GM21723 (cell line): ENCODE measurements at regions not wholly inside any gene's neighbourhood (a gene's known extent, or its start where the extent isn't known, plus 50 kb on each side); places are given as distances from the start of the nearest gene placed in this dataset.

ENCODE experiments used
- ATAC-seq: cut with Tn5 transposase; IDR thresholded peaks from one replicate; pipeline ENCODE4 v1.9.1; 2021; ENCODE audit warnings: mild to moderate bottlenecking, moderate library complexity; ENCODE audit not compliant: unreplicated experiment

DNA sequence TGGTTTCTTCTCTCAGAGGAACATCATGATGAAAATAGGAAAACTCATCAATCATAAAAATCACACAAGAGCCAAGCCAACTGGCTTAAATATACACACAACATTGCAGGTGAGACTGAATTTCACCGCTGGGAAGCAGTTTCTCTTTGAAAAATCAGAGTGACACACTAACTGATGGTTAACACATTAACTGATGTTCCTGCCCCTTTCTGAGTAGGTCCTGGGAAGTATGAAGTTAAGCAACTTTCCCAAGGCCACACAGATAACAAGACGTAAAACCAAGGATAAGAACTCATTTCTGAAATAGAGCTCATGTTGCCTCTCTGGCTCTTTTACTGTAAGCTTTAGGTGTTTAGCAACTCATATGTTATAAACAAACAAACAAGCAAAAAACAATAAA is 813.7 kb upstream of the HS3ST1 start:
- ATAC-seq, result no peak

DNA sequence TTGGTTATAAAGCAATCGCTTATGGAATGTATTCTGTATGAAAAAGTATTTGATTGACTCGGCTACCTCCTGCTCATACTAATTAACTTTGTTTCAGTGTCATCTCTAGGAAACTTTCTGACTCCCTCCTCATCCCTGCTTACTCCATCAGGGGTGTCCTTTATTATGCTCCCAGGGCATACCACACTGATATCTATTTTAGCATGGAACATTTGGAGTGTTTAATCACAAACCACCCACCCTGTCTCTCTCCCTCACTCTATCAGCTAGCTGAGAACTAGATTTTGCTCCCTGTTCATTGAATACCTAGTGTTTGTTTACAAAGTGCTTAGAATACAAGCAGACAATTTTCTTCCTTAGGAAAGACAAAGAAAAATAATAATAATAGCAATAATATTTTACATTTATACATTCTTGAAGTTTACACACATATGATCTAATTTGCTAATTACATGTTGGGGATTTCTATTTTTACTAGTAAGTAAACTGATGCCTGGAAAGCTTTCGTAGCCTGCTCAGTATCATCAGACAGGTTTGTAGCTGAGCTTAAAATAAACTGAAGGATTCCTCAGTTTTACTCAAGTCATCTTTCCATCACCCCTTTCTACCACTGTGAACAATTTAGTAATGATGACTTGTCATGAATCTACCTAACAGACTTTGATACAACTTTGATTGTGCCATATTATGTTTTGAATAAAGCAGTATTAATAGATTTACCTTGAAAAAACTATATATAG is 811.4 kb upstream of the HS3ST1 start:
- ATAC-seq, result no peak

DNA sequence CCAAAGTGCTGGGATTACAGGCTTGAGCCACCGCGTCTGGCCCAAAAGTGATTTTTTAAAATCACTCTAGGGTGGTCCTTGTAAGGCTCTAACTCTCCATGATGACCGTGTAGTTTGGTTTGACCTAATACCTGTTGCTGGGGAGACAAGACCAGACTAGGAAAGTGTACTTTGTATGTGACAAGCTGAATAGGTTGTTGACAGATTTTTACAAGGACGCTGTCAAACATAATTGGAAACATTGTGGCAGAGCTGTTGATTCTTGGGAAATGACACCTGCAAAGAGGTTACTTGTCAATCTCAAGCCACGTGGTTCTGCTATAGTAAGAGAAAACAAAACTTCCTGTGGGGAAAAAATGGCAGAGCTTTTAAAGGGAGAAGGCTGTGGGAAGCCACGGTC is 802.4 kb upstream of the HS3ST1 start:
- ATAC-seq, result no peak

DNA sequence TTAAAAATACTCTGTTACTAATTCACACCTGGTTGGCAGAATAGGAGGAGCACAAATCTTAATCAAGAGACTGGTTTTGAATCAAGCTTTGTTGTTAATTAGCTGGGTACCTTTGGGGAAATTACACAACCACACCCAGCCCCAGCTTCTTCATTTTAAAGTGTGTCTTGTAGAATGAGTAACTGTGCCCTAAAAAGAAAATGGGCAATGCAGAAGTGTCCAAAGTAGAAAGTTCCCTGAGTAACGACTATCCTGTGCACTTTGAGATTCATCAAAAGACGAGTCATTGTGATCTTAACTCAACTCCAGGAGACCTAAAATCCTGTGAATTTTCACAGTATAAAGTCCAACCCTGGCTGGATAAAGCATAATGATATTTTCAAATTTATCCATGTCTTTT is 792.3 kb upstream of the HS3ST1 start:
- no peak for ATAC-seq

DNA sequence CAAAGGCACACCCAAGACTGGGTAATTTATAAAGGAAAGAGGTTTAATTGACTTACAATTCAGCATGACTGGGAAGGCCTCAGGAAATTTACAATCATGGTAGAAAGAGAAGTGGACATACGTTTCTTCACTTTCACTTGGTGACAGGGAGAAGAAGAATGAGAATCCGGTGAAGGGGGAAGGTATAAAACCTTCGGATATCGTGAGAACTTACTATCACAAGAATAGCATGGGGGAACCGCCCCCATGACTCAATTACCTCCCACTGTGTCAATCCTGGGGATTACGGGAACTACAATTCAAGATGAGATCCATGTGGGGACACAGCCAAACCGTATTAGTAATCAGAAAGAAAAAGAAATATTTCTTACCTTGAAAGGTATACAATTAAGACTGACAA is 782.9 kb upstream of the HS3ST1 start:
- no peak for ATAC-seq

DNA sequence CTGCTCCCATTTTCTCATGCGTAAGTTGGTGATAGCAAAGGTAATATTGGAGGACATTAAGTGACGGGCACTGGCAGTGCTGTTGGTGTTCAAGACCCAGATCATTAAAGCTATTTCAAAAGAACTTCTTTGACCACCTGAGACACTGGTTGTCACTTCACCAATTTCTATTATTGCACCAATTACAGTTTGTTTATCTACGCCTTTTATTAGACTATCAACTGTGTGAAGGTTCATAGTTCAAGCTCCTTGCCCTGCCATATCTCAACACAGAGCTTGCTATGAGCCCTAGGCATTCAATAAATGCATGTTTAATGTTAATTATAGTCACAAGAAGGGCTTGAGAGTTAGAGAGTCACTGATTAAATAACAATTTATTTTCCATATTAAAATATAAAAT is 778.7 kb upstream of the HS3ST1 start:
- no peak for ATAC-seq

DNA sequence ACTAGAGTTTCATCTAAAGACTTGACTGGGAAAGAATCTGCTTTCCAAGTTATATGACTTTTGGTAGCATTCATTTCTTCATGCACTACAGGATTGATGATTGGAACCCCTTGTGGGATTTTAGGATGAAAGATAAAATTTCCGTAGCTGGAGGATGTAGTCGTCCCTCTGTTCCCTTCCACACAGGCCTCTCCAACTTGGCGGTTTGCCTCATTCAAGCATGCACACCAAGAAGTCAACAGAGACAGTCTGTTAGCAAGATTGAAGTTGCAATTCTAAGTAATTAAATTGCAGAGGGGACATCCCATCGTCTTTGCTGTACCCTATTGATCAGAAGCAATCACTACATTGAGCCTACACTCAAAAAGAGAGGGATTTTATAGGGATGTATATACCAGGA is 777.4 kb upstream of the HS3ST1 start:
- no peak for ATAC-seq

DNA sequence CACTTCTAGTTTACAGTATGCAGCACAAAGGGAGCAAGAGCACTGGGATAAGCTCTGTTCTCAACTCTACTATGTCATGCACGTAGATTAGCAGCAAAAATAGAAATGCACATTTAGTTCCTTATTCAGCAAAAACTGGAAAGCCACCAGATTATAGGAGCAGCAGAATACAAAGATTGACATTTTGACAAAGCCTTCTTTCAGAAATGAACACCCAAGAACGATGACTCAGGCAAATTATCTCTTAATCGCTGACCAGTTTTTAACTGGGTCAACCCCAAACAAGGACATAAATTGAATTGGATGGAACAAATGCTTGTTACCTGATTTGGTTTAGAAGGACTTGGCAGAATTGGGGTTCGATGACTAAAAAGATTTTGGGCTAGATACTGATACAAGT is 775.3 kb upstream of the HS3ST1 start:
- ATAC-seq, result no peak

DNA sequence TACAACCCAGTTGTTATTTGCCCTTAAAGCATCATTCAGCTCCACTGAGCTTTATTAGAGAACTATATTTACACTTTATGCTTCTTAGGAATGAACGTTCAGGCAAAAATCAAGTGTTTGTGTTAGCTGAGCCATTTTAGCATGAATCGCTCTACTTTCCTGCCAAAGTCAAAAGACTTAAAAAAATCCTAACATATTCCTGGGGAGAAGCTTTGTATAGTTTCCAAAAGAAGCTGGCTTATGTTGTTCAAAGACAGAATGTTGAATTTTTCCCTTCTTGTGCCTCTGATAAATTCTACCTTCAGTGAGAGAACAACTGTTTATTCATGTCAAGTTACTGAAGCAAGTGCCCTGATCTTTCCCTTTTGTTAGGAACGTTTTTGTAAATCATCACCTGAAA is 771.5 kb upstream of the HS3ST1 start:
- no peak for ATAC-seq

DNA sequence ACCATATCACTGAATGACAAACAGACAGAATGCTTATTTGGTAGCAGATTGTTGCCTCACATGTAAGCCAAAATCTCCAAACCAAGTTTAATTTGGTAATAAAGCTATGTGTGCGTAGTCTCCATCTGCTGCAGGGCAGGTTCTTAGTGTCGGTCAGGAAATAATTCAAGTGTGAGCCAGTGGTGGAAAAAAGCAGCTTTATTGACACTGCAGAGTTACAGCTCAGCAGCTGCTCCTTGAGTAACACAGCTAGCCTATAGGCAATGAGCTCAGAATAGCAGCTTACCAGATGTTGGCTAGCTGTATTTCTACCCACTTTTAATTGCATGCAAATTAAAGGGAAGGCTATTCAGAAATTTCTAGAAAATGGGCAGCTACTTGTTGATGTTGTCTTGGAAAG is 757.8 kb upstream of the HS3ST1 start:
- ATAC-seq, result no peak

DNA sequence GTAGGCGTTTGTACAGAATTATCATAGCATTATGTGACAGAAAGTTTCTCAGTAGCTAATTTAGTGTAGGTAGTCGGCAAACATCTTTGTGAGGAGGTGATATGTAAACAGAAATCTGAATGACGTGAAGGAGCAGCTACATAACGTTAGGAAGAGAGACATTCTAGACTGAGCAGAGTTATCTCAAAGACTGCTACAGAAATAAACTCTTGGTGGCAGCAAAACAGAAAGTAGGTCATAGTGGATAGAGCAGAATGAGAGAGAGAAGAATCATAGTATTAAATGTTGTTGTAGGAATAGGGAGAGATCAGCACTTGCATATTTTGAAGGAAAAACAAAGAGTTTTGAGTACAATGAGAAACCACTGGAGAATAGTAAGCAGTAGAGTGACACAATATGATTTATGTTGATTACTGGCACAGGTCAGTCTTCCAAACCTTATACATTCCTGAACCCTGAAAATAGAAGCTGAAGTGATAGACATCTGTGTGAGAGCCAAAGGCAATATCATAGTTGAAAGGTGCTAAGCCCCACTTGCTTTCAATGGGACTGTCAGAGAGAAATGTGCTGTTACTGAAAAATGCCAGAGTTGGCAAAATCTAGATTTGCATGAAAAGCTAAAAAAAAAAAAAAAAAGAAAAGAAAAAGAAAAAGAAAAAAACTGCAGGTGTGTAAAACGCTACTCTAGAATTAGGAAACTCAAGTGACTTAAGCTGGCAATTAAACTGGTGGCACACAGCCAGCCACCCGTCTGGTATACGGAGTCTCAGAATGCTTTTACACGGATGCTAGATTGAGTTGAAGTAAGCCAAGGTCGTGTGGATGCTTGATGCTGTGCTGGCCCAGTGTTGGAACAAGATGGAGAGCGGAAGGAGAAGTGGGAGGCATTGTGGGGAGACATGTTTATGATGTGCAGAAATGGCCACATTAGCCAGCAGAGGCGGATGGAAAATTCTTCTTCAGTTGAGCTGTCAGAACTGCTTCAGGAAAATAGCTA is 750.2 kb upstream of the HS3ST1 start:
- ATAC-seq, result no peak

DNA sequence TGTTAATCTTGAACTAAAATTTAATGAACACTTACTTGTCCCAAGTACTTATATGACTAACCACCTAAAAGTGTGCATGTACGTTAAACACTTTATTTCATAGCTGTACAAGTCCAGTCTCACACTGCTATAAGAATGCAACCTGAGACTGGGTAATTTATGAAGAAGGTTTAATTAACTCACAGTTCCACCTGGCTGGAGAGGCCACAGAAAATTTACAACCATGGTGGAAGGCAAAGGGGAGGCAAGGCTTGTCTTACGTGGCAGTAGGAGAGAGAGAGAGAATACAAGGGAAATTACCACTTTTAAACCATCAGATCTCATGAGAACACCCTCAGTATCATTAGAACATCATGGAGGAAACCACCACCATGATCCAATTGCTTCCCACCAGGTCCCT is 748.7 kb upstream of the HS3ST1 start:
- ATAC-seq, result no peak

DNA sequence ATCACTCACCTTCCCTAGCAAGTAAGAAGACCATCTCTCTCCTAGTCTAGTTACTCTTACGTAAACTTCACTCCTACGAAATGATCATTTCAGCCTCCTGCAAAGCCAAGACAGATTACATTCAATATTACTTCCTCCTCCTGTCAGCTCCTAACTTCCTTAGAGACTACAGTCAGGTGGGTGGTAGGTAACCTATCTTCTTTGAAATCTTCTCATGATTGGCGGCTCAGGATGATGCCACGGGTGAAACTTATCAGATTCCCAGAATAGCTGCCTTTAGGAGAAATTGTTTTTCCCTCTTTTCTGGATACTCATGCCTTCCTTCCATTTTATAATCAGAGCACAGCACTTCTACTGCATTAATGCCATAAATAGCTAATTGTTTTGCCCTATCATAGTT is 744.8 kb upstream of the HS3ST1 start:
- no peak for ATAC-seq

DNA sequence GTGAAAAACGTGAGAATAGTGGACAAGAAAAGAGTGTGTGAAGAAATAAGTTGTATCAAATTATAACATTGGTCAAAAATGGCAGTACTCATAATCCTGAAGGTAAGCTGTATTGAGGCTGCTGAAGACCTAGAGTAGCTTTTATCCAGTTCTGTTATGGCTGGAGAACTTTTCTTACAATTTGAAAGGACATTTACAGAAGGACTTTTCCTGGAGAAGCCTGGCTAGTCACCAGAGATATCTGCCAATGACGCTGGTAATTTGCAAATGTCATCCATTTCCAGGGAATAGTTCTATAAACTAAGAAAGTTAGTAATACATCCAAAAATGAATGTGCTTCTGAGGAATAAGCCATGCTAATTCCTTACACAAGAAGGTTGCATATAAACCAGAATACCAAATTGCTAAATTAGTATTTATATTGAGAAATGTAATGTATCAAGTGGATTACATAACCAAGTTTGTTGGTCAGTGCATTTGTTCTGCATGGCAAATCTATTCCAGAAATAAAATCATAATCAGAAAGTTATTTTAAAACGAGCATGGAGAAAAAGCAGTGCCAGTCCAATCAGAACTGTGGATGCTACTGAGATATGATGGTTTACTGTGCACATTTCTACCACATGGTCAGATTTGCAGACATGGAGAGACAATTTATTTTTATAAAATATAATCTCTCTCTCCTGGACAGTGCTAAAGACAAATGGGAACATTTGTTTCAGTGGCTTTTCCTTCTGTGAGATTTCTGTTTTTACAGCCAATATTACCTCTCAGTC is 743.7 kb upstream of the HS3ST1 start:
- no peak for ATAC-seq

DNA sequence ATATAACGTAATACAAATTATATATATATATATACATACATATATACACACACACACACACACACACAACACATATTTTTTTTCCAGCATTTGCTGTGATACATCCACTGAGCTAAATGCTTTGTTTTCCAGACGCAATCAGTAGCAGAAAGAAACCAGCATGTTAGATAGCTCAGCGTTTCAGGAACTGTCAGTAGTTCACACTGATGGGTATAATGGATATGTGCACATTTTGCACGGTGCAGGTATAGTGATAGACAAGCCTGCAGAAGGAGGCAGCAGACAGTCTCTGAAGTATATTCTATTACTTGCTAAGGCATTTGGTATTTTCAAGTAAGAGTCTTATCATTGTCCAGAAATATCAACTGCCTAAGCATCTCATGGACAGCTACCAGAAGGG is 741.6 kb upstream of the HS3ST1 start:
- no peak for ATAC-seq

DNA sequence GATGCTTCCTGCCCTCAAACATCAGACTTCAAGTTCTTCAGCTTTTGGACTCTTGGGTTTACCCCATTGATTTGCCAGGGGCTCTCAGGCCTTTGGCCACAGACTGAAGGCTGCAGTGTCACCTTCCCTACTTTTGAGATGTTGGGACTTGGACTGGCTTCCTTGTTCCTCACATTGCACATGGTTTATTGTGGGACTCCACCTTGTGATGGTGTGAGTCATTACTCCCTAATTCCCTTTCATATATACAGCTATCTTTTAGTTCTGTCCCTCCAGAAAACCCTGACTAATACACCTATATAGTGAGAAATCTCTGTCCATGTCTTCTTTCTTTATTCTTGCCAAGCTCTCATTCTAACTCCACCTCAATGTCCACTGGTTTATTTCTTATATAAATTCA is 736.9 kb upstream of the HS3ST1 start:
- ATAC-seq, result no peak

DNA sequence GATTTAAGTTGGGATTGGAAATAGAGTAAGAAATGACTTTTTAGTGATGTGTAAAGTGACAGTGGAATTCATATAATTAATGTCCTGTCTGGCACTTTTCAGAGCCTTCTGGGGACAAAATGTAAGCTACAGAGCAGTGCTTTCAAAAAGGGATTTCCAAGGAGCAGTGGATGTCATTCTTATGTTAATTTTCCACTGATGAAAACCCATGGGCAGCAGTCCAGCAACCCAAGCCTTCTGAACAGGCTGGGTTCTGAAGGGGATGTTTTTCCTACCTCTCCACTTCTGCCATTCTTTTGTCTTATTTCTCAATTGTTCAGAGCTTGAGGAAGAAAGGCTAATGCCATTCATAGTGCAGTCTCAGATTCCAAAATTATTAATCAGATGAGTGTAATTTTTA is 717.6 kb upstream of the HS3ST1 start:
- ATAC-seq, result no peak

DNA sequence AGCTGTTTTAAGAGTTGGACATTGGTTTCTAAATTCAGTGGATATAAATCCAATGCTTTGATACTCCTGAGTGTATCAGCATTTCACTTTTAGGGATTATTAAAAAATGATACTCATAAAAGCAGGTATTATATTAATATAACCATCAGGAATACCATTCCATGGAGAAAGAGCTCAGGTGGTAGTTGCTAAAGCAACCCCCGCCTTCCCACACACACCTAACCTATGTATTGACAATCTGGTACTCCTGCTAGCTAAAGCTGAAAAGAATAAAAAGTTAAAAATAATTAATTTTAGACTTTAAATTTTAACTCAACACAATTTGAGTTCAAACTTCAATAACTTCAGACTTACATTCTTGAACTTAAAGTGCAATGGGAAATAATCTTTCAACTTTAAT is 717.1 kb upstream of the HS3ST1 start:
- ATAC-seq, result no peak

DNA sequence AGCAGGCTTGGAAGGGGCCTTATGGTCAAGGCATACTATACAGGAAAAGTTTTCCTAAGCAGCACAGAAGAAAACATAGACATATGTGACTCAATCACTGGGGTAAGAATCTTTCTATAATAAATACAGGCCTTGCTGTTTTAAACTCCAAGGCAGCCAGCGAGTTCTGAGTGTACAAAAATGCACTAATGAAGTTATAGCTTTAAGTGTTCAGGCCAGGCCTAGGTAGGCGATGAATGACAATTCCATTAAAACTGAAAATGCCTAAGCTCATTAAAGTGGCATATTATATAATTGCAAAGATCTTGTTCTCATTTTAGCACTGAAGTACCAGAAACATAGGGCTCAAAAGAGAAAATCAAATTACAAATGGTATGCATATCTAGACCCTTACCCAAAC is 716.4 kb upstream of the HS3ST1 start:
- ATAC-seq, result no peak

DNA sequence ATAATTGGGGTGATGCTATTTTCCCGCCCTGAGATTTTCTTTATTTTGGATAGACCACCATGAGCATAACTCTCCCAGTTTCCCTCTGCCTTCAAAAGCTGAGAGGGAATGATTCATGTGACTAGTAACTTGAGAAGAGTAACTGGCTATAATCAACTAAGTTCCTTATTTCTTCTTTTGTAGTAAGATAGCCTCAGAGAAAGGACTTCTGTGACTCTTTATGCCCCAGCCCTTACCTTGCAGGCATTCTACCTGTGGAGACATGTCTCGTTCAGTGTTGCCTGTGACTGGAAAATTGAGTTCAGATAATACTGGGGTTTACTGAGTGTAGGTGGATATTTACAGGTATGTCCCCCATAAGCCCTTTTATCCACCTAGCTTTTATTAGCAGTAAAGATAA is 715.4 kb upstream of the HS3ST1 start:
- no peak for ATAC-seq

DNA sequence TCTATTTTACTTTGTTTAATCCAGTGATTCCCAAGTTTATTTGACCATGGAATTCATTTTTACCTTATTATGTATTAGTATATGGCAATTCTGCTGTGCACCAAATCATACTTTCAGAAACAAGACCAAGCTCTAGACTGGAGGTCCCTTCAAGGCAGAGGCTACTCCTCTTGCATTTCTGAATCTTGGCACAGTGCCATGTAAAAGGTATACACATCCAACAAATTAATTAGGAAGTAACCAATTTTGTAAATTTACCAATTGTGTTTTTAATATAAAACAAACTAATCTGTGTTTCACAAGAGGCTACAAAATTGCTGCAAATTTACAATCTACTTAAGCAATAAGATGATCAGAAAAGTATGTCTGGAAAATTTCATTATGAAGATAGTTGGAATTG is 712.2 kb upstream of the HS3ST1 start:
- no peak for ATAC-seq

DNA sequence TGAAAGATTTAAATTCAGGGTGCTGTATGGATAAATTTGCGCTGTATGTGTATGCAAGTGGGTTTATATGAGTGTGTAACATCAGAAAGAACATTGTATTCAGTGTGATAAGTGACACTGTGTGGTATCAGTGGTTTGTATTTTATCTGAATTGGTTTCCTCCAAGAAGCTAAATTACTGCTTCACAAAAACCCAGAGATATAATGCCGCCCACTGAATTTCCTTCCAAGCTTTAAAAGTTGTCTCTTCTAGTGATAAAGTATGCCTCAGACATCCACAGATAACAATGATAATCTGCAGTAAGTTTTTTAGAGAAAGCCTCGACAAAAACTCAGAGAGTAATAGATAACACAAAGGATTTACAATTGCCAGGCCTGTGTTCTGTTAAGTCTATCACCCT is 710.6 kb upstream of the HS3ST1 start:
- no peak for ATAC-seq
